Right lobe of liver (tissue), 4 donors: ENCODE measurements at regions not wholly inside any gene's neighbourhood (a gene's known extent, or its start where the extent isn't known, plus 50 kb on each side); places are given as distances from the start of the nearest gene placed in this dataset.

Source experiments
- CTCF ChIP-seq, 4 donors: fragments of 200-600 bp in 3 of 4; fragments of 450-650 bp in 1 of 4; IDR thresholded peaks; one replicate each; pipeline versions ENCODE4 v1.5.1 to v1.8.0; 2016 to 2022; ENCODE audit warnings: antibody characterized with exemption in 4 of 4, mild to moderate bottlenecking in 2 of 4
- POLR2A ChIP-seq: fragments of 450-650 bp; IDR thresholded peaks from one replicate; pipeline ENCODE4 v1.6.1; 2017; ENCODE audit warnings: antibody characterized with exemption, mild to moderate bottlenecking
- donor health status: DM: no; HTN: no; CAD: no.
- donor health status: DM: no; HTN: no; CAD: no.
- donor health status: DM: no; HTN: yes; CAD: no.

GRCh38 chr6:159462431-159462830 is 230.6 kb downstream of the SOD2 start:
- TF ChIP-seq CTCF (IDR thresholded peaks at IDR 0.05) (no peak), POLR2A (no peak)
